ENCODE measurements at regions not wholly inside any gene's neighbourhood (a gene's known extent, or its start where the extent isn't known, plus 50 kb on each side); places are given as distances from the start of the nearest gene placed in this dataset.

DNA sequence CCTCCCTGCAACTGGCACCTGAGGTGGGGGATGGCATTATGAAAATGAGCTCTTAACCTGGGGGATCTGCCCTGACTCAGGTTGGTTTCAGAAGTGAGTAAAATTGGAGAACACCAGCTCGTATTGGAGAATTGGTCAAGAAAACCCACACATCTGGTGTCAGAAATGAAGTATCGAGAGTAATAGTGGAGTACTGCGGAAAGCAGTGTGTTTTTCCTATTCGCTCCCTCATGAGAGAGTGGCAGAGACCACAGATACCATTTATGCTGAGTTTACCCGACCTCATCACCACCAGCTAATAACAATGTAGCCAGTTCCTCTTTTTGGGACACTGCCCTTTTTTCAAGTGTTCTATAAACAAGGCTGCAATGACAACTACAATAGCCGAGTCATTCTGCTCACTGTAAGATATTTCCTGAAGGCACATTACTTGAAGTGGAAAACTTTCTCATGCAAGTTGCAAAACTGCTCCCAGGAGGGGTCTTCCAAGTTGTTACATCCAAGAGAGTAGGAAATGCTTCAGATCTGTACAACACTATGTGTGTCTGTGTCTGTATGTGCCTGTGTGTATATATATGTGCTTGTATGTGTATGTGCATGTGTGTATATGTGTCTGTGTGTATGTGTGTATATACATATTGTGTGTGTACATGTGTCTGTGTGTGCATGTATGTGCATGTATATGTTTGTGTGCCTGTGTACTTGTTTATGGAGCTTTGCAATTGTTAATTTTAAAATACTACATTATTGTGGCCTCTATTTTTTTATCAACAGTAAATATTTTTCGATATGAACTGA is 106.0 kb upstream of the CST7 start:
- TF ChIP-seq, protein P1, sequence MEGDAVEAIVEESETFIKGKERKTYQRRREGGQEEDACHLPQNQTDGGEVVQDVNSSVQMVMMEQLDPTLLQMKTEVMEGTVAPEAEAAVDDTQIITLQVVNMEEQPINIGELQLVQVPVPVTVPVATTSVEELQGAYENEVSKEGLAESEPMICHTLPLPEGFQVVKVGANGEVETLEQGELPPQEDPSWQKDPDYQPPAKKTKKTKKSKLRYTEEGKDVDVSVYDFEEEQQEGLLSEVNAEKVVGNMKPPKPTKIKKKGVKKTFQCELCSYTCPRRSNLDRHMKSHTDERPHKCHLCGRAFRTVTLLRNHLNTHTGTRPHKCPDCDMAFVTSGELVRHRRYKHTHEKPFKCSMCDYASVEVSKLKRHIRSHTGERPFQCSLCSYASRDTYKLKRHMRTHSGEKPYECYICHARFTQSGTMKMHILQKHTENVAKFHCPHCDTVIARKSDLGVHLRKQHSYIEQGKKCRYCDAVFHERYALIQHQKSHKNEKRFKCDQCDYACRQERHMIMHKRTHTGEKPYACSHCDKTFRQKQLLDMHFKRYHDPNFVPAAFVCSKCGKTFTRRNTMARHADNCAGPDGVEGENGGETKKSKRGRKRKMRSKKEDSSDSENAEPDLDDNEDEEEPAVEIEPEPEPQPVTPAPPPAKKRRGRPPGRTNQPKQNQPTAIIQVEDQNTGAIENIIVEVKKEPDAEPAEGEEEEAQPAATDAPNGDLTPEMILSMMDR (tag by site-specific recombination; IDR thresholded peaks at IDR 0.05) = no peak
- TF ChIP-seq, protein P2, sequence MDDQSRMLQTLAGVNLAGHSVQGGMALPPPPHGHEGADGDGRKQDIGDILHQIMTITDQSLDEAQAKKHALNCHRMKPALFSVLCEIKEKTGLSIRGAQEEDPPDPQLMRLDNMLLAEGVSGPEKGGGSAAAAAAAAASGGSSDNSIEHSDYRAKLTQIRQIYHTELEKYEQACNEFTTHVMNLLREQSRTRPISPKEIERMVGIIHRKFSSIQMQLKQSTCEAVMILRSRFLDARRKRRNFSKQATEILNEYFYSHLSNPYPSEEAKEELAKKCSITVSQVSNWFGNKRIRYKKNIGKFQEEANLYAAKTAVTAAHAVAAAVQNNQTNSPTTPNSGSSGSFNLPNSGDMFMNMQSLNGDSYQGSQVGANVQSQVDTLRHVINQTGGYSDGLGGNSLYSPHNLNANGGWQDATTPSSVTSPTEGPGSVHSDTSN (CRISPR knock-in tag; IDR thresholded peaks at IDR 0.05) = no peak
- TF ChIP-seq ZBTB8A (tag by site-specific recombination; IDR thresholded peaks at IDR 0.05) = no peak
- TF ChIP-seq, protein P3, sequence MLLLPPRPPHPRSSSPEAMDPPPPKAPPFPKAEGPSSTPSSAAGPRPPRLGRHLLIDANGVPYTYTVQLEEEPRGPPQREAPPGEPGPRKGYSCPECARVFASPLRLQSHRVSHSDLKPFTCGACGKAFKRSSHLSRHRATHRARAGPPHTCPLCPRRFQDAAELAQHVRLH (tag by site-specific recombination; IDR thresholded peaks at IDR 0.05) = no peak
